GM20000 (cell line): ENCODE measurements at regions not wholly inside any gene's neighbourhood (a gene's known extent, or its start where the extent isn't known, plus 50 kb on each side); places are given as distances from the start of the nearest gene placed in this dataset.
"Not testable (repeated sequence)": the region's sequence is repeated elsewhere in the genome, so short reads cannot be mapped to it uniquely, and the experiment has no call there.

Experiments
- DNase-seq: peaks from one replicate; pipeline ENCODE4 v3.0.0; 2012; ENCODE audit warnings: low spot score
- CTCF ChIP-seq: IDR thresholded peaks from 2 replicates; pipeline ENCODE4 v1.5.1; 2012; ENCODE audit warnings: mild to moderate bottlenecking, control low read depth; ENCODE audit errors: extremely low read depth, missing control alignments

- DNase-seq: no peak
- TF ChIP-seq CTCF: no peak
These were observed 475.9 kb downstream of the XYLT1 start for GRCh38 chr16:16994831-16995230.

GRCh38 chr16:16996827-16997226 lies 473.9 kb downstream of the XYLT1 start:
- TF ChIP-seq CTCF: no peak
- no peak for DNase-seq

GRCh38 chr16:16997349-16997748 lies 473.4 kb downstream of the XYLT1 start:
- TF ChIP-seq CTCF: no peak
- DNase-seq: no peak

- TF ChIP-seq CTCF: no peak
- DNase-seq: no peak
These were observed 469.3 kb downstream of the XYLT1 start for GRCh38 chr16:17001471-17001870.

GRCh38 chr16:17002565-17002964 lies 468.2 kb downstream of the XYLT1 start:
- DNase-seq: no peak
- TF ChIP-seq CTCF: no peak

- not testable (repeated sequence) for DNase-seq
These were observed 464.8 kb downstream of the XYLT1 start for GRCh38 chr16:17005963-17006362.

- no peak for DNase-seq
- TF ChIP-seq CTCF: no peak
These were observed 459.0 kb downstream of the XYLT1 start for GRCh38 chr16:17011712-17012111.

- no peak for TF ChIP-seq CTCF
- no peak for DNase-seq
These were observed 457.7 kb downstream of the XYLT1 start for GRCh38 chr16:17013038-17013437.
